DMS79 treated with DMSO at 0.1 percent for 48 hours (cell line): ENCODE measurements at regions not wholly inside any gene's neighbourhood (a gene's known extent, or its start where the extent isn't known, plus 50 kb on each side); places are given as distances from the start of the nearest gene placed in this dataset.

Source experiments
- DNase-seq: peaks from one replicate; lab custom pipeline; 2025; lab: John Stamatoyannopoulos, UW

- DNase-seq, result no peak
Measured at GRCh38 chr9:116081435-116082115, 72.0 kb upstream of the PAPPA start.

GRCh38 chr9:116083837-116084236, 69.8 kb upstream of the PAPPA start:
- DNase-seq, result no peak

- no peak for DNase-seq
Measured at GRCh38 chr9:116084497-116084896, 69.1 kb upstream of the PAPPA start.

- DNase-seq, result no peak
Measured at GRCh38 chr9:116087246-116087645, 66.3 kb upstream of the PAPPA start.

GRCh38 chr9:116087751-116088194, 65.8 kb upstream of the PAPPA start:
- no peak for DNase-seq

- no peak for DNase-seq
Measured at GRCh38 chr9:116088396-116088795, 65.2 kb upstream of the PAPPA start.

GRCh38 chr9:116090030-116090770, 63.4 kb upstream of the PAPPA start:
- DNase-seq, result no peak

- no peak for DNase-seq
Measured at GRCh38 chr9:116094846-116095245, 58.7 kb upstream of the PAPPA start.

- DNase-seq, result no peak
Measured at GRCh38 chr9:116095403-116095802, 58.2 kb upstream of the PAPPA start.

GRCh38 chr9:116096046-116096445, 57.5 kb upstream of the PAPPA start:
- DNase-seq, result no peak

GRCh38 chr9:116096853-116097252, 56.7 kb upstream of the PAPPA start:
- no peak for DNase-seq

GRCh38 chr9:116098476-116098875, 55.1 kb upstream of the PAPPA start:
- DNase-seq, result no peak

- no peak for DNase-seq
Measured at GRCh38 chr9:116099821-116100220, 53.8 kb upstream of the PAPPA start.

GRCh38 chr9:116100711-116101121, 52.9 kb upstream of the PAPPA start:
- DNase-seq, result no peak

- DNase-seq, result no peak
Measured at GRCh38 chr9:116101516-116101915, 52.1 kb upstream of the PAPPA start.

- no peak for DNase-seq
Measured at GRCh38 chr9:116102596-116102995, 51.0 kb upstream of the PAPPA start.
